ENCODE measurements at regions not wholly inside any gene's neighbourhood (a gene's known extent, or its start where the extent isn't known, plus 50 kb on each side); places are given as distances from the start of the nearest gene placed in this dataset.

DNA sequence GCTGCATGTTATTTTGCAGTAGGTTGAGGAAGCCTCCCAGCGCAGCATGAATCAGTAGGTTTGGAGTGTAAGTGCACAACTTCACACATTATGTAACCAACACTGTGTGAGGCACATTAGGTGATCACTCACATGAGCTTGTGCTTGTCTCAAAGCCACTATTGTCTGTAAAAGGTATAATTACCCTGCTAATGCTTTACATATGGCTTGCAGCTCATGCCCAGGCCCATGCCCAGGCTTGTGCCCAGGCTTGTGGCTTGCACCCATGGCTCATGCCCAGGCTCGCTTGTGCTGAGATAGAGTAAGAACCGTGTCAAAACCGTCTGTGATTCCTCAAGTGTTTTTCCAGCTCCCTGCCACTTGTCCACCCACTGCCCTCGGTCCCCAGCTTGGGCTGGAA is 596.3 kb downstream of the LTN1 start:
- no peaks in the 10 kb centered on the region for H3K27me3 ChIP-seq (ENCODE audit: control insufficient read depth in 2 of 2, insufficient read depth in 2 of 2, low read length in 2 of 2)
- H3K9ac ChIP-seq (ENCODE audit: insufficient read depth, low read length, poor library complexity, severe bottlenecking), result no peak overlapping the region
- H3K27me3 Mint-ChIP-seq (ENCODE audit: low read depth in 3 of 3), result peaks cover 0 to 2% (median 0%) of the 10 kb centered on the region in 3 donors
- H3K27ac ChIP-seq (ENCODE audit: low read depth in 1 of 2, low read length in 2 of 2), result no peak overlapping the region
- H3K27ac Mint-ChIP-seq, result no peak overlapping the region
- no peak overlapping the region for H3K4me2 ChIP-seq (replicated peaks; ENCODE audit: extremely low read depth, low read length, poor library complexity, severe bottlenecking)
- TF ChIP-seq, protein P1, sequence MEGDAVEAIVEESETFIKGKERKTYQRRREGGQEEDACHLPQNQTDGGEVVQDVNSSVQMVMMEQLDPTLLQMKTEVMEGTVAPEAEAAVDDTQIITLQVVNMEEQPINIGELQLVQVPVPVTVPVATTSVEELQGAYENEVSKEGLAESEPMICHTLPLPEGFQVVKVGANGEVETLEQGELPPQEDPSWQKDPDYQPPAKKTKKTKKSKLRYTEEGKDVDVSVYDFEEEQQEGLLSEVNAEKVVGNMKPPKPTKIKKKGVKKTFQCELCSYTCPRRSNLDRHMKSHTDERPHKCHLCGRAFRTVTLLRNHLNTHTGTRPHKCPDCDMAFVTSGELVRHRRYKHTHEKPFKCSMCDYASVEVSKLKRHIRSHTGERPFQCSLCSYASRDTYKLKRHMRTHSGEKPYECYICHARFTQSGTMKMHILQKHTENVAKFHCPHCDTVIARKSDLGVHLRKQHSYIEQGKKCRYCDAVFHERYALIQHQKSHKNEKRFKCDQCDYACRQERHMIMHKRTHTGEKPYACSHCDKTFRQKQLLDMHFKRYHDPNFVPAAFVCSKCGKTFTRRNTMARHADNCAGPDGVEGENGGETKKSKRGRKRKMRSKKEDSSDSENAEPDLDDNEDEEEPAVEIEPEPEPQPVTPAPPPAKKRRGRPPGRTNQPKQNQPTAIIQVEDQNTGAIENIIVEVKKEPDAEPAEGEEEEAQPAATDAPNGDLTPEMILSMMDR (IDR thresholded peaks at IDR 0.05), result no peak
- no peaks in the 10 kb centered on the region for H3K36me3 ChIP-seq (replicated peaks in 1 of 2; ENCODE audit: control insufficient read depth in 1 of 2, insufficient read depth in 2 of 2, low read length in 2 of 2)
- no peaks in the 10 kb centered on the region for H3K4me1 Mint-ChIP-seq
- no peaks in the 10 kb centered on the region for H4K20me1 ChIP-seq (ENCODE audit: insufficient read depth, low read length)
- intact Hi-C loops (cut with micrococcal nuclease), result no loop called here
- peaks cover 7 to 32% (median 17%) of the 10 kb centered on the region in 7 donors for H3K9me3 Mint-ChIP-seq
- H2AFZ ChIP-seq (ENCODE audit: insufficient read depth, low read depth, low read length, poor library complexity, severe bottlenecking), result no peak overlapping the region
- no peak overlapping the region for H3K4me3 ChIP-seq (replicated peaks in 1 of 3; ENCODE audit: low read depth in 2 of 3, low read length in 3 of 3)
- no peaks in the 10 kb centered on the region for H3K36me3 Mint-ChIP-seq
- no peak overlapping the region for H3K4me3 Mint-ChIP-seq
- DNase-seq, result no peak
- no peaks in the 10 kb centered on the region for H3K4me1 ChIP-seq (ENCODE audit: control insufficient read depth in 1 of 2, insufficient read depth in 2 of 2, low read length in 2 of 2)
- no peaks in the 10 kb centered on the region for H3K79me2 ChIP-seq (ENCODE audit: insufficient read depth, low read length)
- peaks cover 0 to 13% of the 10 kb centered on the region in 2 donors for H3K9me3 ChIP-seq (replicated peaks in 1 of 2; ENCODE audit: control insufficient read depth in 1 of 2, insufficient read depth in 1 of 2, low read length in 2 of 2)
- 92% methylated on average over 2 of the region's 5 CpGs for WGBS (ENCODE audit: insufficient coverage)

DNA sequence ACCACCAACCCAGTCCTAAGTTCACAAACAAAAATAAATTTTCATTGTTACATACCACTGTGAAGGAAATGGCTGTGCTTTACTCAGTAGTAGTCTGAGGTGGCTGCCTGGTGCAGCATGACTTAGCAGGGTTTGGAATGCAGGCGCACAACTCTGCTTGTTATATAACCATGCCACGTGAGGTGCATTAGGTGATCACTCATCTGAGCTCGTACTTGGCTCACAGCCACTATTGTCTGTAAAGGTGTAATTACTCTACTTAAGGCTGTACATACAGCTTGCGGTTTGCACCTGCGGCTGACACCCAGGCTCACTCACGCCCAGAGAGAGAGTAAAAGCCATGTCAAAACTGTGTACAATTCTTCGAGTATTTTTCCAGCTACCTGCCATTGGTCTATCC is 599.4 kb downstream of the LTN1 start:
- Histone ChIP-seq H3K27me3 (ENCODE audit: control insufficient read depth in 2 of 2, insufficient read depth in 2 of 2, low read length in 2 of 2) (no peaks in the 10 kb centered on the region), H3K79me2 (ENCODE audit: insufficient read depth, low read length) (no peaks in the 10 kb centered on the region), H3K9ac (ENCODE audit: insufficient read depth, low read length, poor library complexity, severe bottlenecking) (no peak overlapping the region), H4K20me1 (ENCODE audit: insufficient read depth, low read length) (no peaks in the 10 kb centered on the region), H3K4me2 (replicated peaks; ENCODE audit: extremely low read depth, low read length, poor library complexity, severe bottlenecking) (no peak overlapping the region), H3K27ac (ENCODE audit: low read depth in 1 of 2, low read length in 2 of 2) (no peak overlapping the region), H3K4me3 (replicated peaks in 1 of 3; ENCODE audit: low read depth in 2 of 3, low read length in 3 of 3) (no peak overlapping the region), H2AFZ (ENCODE audit: insufficient read depth, low read depth, low read length, poor library complexity, severe bottlenecking) (no peak overlapping the region), H3K36me3 (replicated peaks in 1 of 2; ENCODE audit: control insufficient read depth in 1 of 2, insufficient read depth in 2 of 2, low read length in 2 of 2) (no peaks in the 10 kb centered on the region), H3K9me3 (replicated peaks in 1 of 2; ENCODE audit: control insufficient read depth in 1 of 2, insufficient read depth in 1 of 2, low read length in 2 of 2) (peaks cover 0 to 13% of the 10 kb centered on the region in 2 donors), H3K4me1 (ENCODE audit: control insufficient read depth in 1 of 2, insufficient read depth in 2 of 2, low read length in 2 of 2) (no peaks in the 10 kb centered on the region)
- Mint-ChIP-seq H3K4me1 (no peaks in the 10 kb centered on the region), H3K27ac (no peak overlapping the region), H3K27me3 (ENCODE audit: low read depth in 3 of 3) (peaks cover 0 to 2% (median 2%) of the 10 kb centered on the region in 3 donors), H3K36me3 (no peaks in the 10 kb centered on the region), H3K9me3 (peaks cover 3 to 25% (median 13%) of the 10 kb centered on the region in 7 donors), H3K4me3 (no peak overlapping the region)
- TF ChIP-seq, protein P1 (IDR thresholded peaks at IDR 0.05), result no peak
- DNase-seq, result no peak
- whole genome bisulfite sequencing (ENCODE audit: insufficient coverage), result 93% methylated on average over 7 of the region's 7 CpGs
- intact Hi-C loops (cut with micrococcal nuclease), result no loop called here
